ENCODE measurements at regions not wholly inside any gene's neighbourhood (a gene's known extent, or its start where the extent isn't known, plus 50 kb on each side); places are given as distances from the start of the nearest gene placed in this dataset.

DNA sequence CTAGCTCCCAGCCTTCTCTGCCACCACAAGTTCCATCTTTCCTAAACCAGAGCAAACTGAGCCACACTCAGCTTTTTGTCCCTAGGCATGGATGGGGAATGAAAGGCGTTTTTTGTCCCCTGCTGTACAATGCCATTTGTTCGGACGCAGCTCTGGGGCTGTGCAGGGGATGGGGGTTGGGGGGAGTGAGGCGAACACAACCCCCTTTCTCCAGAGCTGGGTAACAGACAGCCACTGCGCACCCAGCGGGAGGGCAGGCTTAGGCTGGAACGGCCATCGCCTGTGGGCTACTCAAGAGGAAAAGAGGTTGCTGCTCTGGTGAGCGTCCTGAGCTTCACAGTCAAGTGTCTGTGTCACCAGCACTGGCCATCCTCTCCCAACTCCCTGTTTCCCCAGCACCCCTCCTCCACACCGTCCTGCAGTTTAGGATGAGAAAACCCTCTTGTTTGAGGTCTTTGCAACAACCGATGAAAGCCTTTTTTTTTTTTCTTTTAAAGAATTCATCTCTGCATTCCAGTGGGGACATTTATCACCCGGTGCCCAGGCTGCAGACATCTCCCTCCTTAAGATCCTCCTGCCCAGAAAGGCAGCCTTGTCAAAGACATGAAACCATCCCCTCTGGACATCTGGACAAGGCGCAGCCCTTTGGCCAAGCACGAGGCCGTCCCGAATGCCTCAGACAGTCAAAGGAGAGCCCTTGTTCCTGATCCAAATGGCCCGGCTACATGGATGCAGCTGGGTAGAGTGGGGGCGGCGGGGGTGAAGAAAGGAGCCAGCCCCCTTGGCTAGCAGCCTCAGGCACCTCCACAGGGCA lies 419.6 kb downstream of the BCOR start:
- Mint-ChIP-seq H3K36me3 (no peaks in the 10 kb centered on the region), H3K4me1 (no peaks in the 10 kb centered on the region), H3K27ac (no peak overlapping the region), H3K4me3 (no peak overlapping the region), H3K27me3 (ENCODE audit: low read depth in 2 of 2) (peaks cover 0 to under 1% of the 10 kb centered on the region in 2 donors), H3K9me3 (no peaks in the 10 kb centered on the region)
- ATAC-seq (no peak), DNase-seq (no peak)
- TF ChIP-seq, protein P1, sequence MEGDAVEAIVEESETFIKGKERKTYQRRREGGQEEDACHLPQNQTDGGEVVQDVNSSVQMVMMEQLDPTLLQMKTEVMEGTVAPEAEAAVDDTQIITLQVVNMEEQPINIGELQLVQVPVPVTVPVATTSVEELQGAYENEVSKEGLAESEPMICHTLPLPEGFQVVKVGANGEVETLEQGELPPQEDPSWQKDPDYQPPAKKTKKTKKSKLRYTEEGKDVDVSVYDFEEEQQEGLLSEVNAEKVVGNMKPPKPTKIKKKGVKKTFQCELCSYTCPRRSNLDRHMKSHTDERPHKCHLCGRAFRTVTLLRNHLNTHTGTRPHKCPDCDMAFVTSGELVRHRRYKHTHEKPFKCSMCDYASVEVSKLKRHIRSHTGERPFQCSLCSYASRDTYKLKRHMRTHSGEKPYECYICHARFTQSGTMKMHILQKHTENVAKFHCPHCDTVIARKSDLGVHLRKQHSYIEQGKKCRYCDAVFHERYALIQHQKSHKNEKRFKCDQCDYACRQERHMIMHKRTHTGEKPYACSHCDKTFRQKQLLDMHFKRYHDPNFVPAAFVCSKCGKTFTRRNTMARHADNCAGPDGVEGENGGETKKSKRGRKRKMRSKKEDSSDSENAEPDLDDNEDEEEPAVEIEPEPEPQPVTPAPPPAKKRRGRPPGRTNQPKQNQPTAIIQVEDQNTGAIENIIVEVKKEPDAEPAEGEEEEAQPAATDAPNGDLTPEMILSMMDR (IDR thresholded peaks at IDR 0.05), result no peak
- no peaks in the 10 kb centered on the region for H3K9me3 ChIP-seq (ENCODE audit: control insufficient read depth, insufficient read depth, low read length)
- intact Hi-C loops (cut with micrococcal nuclease), result no loop called here
- H3K27ac ChIP-seq (ENCODE audit: low read length), result no peak overlapping the region
- 94% methylated on average over 18 of the region's 19 CpGs for WGBS (ENCODE audit: insufficient coverage)
- no peaks in the 10 kb centered on the region for H3K4me1 ChIP-seq (ENCODE audit: control insufficient read depth, insufficient read depth, low read length)
- H3K27me3 ChIP-seq (ENCODE audit: control insufficient read depth, insufficient read depth, low read length), result no peaks in the 10 kb centered on the region
- no peaks in the 10 kb centered on the region for H3K36me3 ChIP-seq (ENCODE audit: control insufficient read depth, insufficient read depth, low read length)
- H3K4me3 ChIP-seq (ENCODE audit: low read length), result no peak overlapping the region

DNA sequence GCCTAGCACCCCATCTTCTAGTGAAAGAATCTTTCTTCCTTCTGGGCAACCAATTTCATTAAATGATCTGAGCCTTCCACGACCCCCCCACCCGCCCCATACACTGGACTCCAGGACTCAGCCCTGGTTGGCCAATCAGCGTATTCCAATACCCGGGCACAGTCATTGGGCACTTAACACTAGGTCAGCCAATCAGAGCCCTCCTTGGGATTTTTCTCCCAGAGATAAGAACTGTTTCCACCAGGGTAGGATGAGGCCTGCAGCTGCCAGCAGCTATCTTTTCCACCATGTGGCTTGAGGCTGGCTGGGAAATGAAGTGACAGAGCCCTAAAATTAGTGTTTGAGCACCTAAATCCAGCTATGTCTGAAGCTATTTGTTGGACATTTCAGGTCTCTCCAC lies 418.8 kb downstream of the BCOR start:
- Mint-ChIP-seq H3K27me3 (ENCODE audit: low read depth in 2 of 2) (no peaks in the 10 kb centered on the region), H3K27ac (no peak overlapping the region), H3K36me3 (no peaks in the 10 kb centered on the region), H3K9me3 (no peaks in the 10 kb centered on the region), H3K4me3 (no peak overlapping the region), H3K4me1 (no peaks in the 10 kb centered on the region)
- TF ChIP-seq, protein P1 (IDR thresholded peaks at IDR 0.05), result no peak
- DNase-seq (no peak), ATAC-seq (no peak)
- H3K27me3 ChIP-seq (ENCODE audit: control insufficient read depth, insufficient read depth, low read length), result no peaks in the 10 kb centered on the region
- H3K27ac ChIP-seq (ENCODE audit: low read length), result no peak overlapping the region
- intact Hi-C loops (cut with micrococcal nuclease), result no loop called here
- WGBS (ENCODE audit: insufficient coverage), result 78% methylated on average over 3 of the region's 4 CpGs
- no peaks in the 10 kb centered on the region for H3K36me3 ChIP-seq (ENCODE audit: control insufficient read depth, insufficient read depth, low read length)
- no peaks in the 10 kb centered on the region for H3K4me1 ChIP-seq (ENCODE audit: control insufficient read depth, insufficient read depth, low read length)
- H3K4me3 ChIP-seq (ENCODE audit: low read length), result no peak overlapping the region
- H3K9me3 ChIP-seq (ENCODE audit: control insufficient read depth, insufficient read depth, low read length), result no peaks in the 10 kb centered on the region

DNA sequence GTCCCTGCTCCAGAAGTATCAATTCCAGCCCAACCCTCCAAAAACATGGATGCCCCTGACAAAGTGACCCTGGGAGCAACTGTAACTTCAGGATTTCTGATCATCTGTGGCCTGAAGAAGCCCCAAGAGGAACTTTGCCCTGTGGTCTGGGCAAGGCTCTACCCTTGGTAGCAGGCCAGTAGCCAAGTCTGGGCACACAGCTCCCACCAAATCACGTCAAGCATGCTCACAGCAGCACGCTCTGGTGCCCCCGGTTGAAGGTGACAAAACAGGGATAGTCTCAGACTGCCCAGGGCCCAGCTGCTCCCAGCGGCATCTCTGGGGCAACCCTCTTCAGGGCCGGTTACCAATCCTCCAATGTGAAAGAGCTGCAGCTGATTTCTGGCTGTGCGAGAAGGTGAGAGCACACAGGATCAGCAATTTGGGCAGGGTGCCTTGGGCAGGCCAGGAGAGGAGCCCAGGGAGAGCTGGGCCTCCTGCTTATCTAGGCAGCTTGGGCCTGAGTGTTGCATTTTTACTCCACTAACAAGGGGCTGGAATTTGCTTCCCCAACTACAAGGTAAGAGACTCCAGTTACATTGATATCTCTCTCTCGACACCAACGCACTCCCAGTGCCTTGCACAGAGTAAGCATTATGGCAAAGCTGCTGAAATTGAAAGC lies 418.1 kb downstream of the BCOR start:
- no peak overlapping the region for H3K27ac Mint-ChIP-seq
- no peak overlapping the region for H3K4me3 ChIP-seq (ENCODE audit: low read length)
- no peaks in the 10 kb centered on the region for H3K27me3 Mint-ChIP-seq (ENCODE audit: low read depth in 2 of 2)
- DNase-seq (no peak), ATAC-seq (no peak)
- H3K4me1 Mint-ChIP-seq, result no peaks in the 10 kb centered on the region
- no peaks in the 10 kb centered on the region for H3K9me3 ChIP-seq (ENCODE audit: control insufficient read depth, insufficient read depth, low read length)
- TF ChIP-seq, protein P1 (IDR thresholded peaks at IDR 0.05), result no peak
- no peaks in the 10 kb centered on the region for H3K9me3 Mint-ChIP-seq
- no peak overlapping the region for H3K4me3 Mint-ChIP-seq
- no peak overlapping the region for H3K27ac ChIP-seq (ENCODE audit: low read length)
- H3K4me1 ChIP-seq (ENCODE audit: control insufficient read depth, insufficient read depth, low read length), result no peaks in the 10 kb centered on the region
- 92% methylated on average over 8 of the region's 8 CpGs for WGBS (ENCODE audit: insufficient coverage)
- H3K36me3 ChIP-seq (ENCODE audit: control insufficient read depth, insufficient read depth, low read length), result no peaks in the 10 kb centered on the region
- H3K27me3 ChIP-seq (ENCODE audit: control insufficient read depth, insufficient read depth, low read length), result no peaks in the 10 kb centered on the region
- H3K36me3 Mint-ChIP-seq, result no peaks in the 10 kb centered on the region
- intact Hi-C loops (cut with micrococcal nuclease), result no loop called here

Measured in natural killer cell (primary cell).